Osteoblast (primary cell): ENCODE measurements at regions not wholly inside any gene's neighbourhood (a gene's known extent, or its start where the extent isn't known, plus 50 kb on each side); places are given as distances from the start of the nearest gene placed in this dataset.

Experiments
- DNase-seq: peaks from one replicate; pipeline ENCODE4 v3.0.0; 2011; ENCODE audit warnings: low spot score, mixed read lengths; ENCODE audit not compliant: insufficient read length; ENCODE audit errors: missing footprints
- H2AFZ ChIP-seq: 2 replicates; pipeline ENCODE4 v1.6.0; 2011; ENCODE audit warnings: mild to moderate bottlenecking, low read length
- H3K27ac ChIP-seq: 2 replicates; pipeline ENCODE4 v1.5.1; 2011; ENCODE audit warnings: mild to moderate bottlenecking, low read depth, low read length, moderate library complexity
- H3K27me3 ChIP-seq: 2 replicates; pipeline ENCODE4 v1.6.0; 2012; ENCODE audit warnings: mild to moderate bottlenecking, control low read depth, inconsistent platforms, low read length, moderate library complexity; ENCODE audit not compliant: insufficient read depth
- H3K36me3 ChIP-seq: 2 replicates; pipeline ENCODE4 v1.5.1; 2011; ENCODE audit warnings: mild to moderate bottlenecking, low read length, control low read depth, moderate library complexity; ENCODE audit not compliant: insufficient read depth
- H3K4me1 ChIP-seq: 2 replicates; pipeline ENCODE4 v1.5.1; 2011; ENCODE audit warnings: mild to moderate bottlenecking, low read length, control low read depth, moderate library complexity; ENCODE audit not compliant: insufficient read depth
- H3K4me2 ChIP-seq: 2 replicates; pipeline ENCODE4 v1.6.0; 2011; ENCODE audit warnings: mild to moderate bottlenecking, low read length; ENCODE audit not compliant: insufficient read depth
- H3K4me3 ChIP-seq: fragments of 200-600 bp; sonication (generic); 3 replicates; pipeline ENCODE4 v1.5.1; 2012; ENCODE audit warnings: mild to moderate bottlenecking, low read length, inconsistent platforms; ENCODE audit not compliant: insufficient read depth
- H3K79me2 ChIP-seq: 2 replicates; pipeline ENCODE4 v1.6.0; 2012; ENCODE audit warnings: mild to moderate bottlenecking, low read length, control low read depth, inconsistent platforms; ENCODE audit not compliant: insufficient read depth
- H3K9me3 ChIP-seq: 2 replicates; pipeline ENCODE4 v1.5.1; 2011; ENCODE audit warnings: low read depth, low read length, control low read depth
- H4K20me1 ChIP-seq: 2 replicates; pipeline ENCODE4 v1.6.0; 2012; ENCODE audit warnings: mild to moderate bottlenecking, low read length, control low read depth; ENCODE audit not compliant: insufficient read depth
- CTCF ChIP-seq: IDR thresholded peaks from 2 replicates; pipeline ENCODE4 v1.5.1; 2011; ENCODE audit warnings: mild to moderate bottlenecking, low read depth, low read length, moderate library complexity; ENCODE audit errors: extremely low read depth

GRCh38 chr17:34493917-34494316 lies 85.5 kb upstream of the TMEM132E start:
- Histone ChIP-seq H3K4me2 (no peak overlapping the region), H3K27me3 (no peaks in the 10 kb centered on the region), H3K4me3 (no peak overlapping the region), H3K4me1 (no peaks in the 10 kb centered on the region), H3K9me3 (no peaks in the 10 kb centered on the region), H3K36me3 (no peaks in the 10 kb centered on the region), H3K27ac (no peak overlapping the region), H3K79me2 (no peaks in the 10 kb centered on the region), H2AFZ (no peak overlapping the region), H4K20me1 (no peaks in the 10 kb centered on the region)
- no peak for TF ChIP-seq CTCF
- DNase-seq, result no peak

DNA sequence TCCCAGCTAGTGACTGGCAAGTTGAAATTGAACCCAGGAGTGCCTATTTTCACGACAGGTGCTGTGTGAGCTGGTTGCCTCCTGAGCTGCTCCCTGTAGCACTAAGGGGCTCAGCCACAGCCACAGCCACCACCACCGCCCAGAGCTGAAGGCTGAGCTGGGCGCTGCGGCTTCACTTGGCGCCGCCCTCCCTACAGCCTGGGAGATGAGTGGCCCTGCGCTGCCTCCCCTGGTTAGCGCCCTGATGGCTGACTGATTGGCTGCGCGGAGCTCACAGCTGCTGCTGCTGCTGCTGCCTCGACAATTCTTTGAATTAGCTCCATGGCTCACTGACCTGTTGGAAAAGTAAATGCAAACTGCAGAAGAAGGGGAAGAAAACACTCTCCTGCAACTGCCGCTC lies 91.8 kb upstream of the TMEM132E start:
- no peak for DNase-seq
- no peaks in the 10 kb centered on the region for H3K4me1 ChIP-seq
- H2AFZ ChIP-seq, result no peak overlapping the region
- TF ChIP-seq CTCF, result no peak
- no peaks in the 10 kb centered on the region for H3K27me3 ChIP-seq
- H3K27ac ChIP-seq, result no peak overlapping the region
- no peaks in the 10 kb centered on the region for H4K20me1 ChIP-seq
- no peaks in the 10 kb centered on the region for H3K9me3 ChIP-seq
- no peak overlapping the region for H3K4me3 ChIP-seq
- H3K4me2 ChIP-seq, result no peak overlapping the region
- H3K79me2 ChIP-seq, result no peaks in the 10 kb centered on the region
- H3K36me3 ChIP-seq, result no peaks in the 10 kb centered on the region

DNA sequence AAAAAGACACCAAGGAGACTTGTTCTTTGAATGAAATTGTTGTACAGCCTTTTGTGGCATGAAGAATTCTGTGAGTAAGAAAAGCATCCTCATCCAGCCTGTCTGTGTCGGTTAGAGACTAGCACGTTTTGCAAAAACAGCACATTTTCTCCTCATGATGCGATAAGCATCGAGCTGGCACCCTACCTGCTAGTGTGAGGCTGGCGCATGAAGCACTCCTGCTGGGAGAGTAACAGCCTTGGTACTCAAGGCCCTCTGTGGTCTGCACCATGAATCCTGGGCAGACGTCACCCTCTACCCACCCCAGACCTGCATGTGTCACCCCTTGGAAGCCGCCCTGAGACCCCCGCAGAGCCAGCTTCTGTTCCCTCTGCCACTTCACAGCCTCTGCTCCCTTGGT lies 92.6 kb upstream of the TMEM132E start:
- no peaks in the 10 kb centered on the region for H3K79me2 ChIP-seq
- no peak overlapping the region for H3K27ac ChIP-seq
- H2AFZ ChIP-seq, result no peak overlapping the region
- H3K27me3 ChIP-seq, result no peaks in the 10 kb centered on the region
- H3K4me1 ChIP-seq, result no peaks in the 10 kb centered on the region
- no peak for TF ChIP-seq CTCF
- no peaks in the 10 kb centered on the region for H3K9me3 ChIP-seq
- H3K4me2 ChIP-seq, result no peak overlapping the region
- H3K4me3 ChIP-seq, result no peak overlapping the region
- DNase-seq, result no peak
- no peaks in the 10 kb centered on the region for H4K20me1 ChIP-seq
- H3K36me3 ChIP-seq, result no peaks in the 10 kb centered on the region

- H2AFZ ChIP-seq, result no peak overlapping the region
- TF ChIP-seq CTCF, result no peak
- H3K4me3 ChIP-seq, result no peak overlapping the region
- no peak for DNase-seq
- H3K27ac ChIP-seq, result no peak overlapping the region
- no peaks in the 10 kb centered on the region for H3K27me3 ChIP-seq
- no peaks in the 10 kb centered on the region for H3K79me2 ChIP-seq
- H3K4me1 ChIP-seq, result no peaks in the 10 kb centered on the region
- H4K20me1 ChIP-seq, result no peaks in the 10 kb centered on the region
- no peaks in the 10 kb centered on the region for H3K9me3 ChIP-seq
- no peak overlapping the region for H3K4me2 ChIP-seq
- no peaks in the 10 kb centered on the region for H3K36me3 ChIP-seq
Observed at GRCh38 chr17:34485999-34486398, 93.4 kb upstream of the TMEM132E start.
